LNCaP clone FGC (cell line): ENCODE measurements at regions not wholly inside any gene's neighbourhood (a gene's known extent, or its start where the extent isn't known, plus 50 kb on each side); places are given as distances from the start of the nearest gene placed in this dataset.
"Not testable (repeated sequence)": the region's sequence is repeated elsewhere in the genome, so short reads cannot be mapped to it uniquely, and the experiment has no call there.

Source experiments
- DNase-seq: peaks from one replicate; pipeline ENCODE4 v3.0.0-alpha.2; 2011; ENCODE audit warnings: low read depth
- H3K4me3 ChIP-seq: 2 replicates; pipeline ENCODE4 v1.5.1; 2011; ENCODE audit warnings: mild to moderate bottlenecking, low read depth, low read length, control low read depth

DNA sequence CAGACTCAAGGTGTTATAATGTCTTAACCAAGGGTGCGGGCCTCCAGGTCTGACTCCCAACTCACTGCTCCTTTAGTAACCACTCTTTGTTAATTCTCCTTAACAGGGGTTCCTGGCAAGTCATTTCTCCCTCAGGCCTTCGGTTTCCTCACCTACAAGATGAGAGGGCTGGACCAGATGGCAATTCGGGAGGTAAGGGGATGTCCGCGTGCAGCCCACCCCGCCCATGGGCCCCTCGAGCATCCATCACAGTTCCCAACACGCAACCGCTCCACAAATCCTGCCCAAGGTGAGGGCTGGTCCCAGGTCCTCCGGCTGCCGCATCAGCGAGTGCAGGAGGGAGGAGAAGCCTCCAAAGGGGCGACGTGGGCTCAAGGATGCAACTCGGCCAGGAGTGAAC lies 1667.9 kb downstream of the RPIA start:
- H3K4me3 ChIP-seq, DNase-seq: not testable (repeated sequence)

DNA sequence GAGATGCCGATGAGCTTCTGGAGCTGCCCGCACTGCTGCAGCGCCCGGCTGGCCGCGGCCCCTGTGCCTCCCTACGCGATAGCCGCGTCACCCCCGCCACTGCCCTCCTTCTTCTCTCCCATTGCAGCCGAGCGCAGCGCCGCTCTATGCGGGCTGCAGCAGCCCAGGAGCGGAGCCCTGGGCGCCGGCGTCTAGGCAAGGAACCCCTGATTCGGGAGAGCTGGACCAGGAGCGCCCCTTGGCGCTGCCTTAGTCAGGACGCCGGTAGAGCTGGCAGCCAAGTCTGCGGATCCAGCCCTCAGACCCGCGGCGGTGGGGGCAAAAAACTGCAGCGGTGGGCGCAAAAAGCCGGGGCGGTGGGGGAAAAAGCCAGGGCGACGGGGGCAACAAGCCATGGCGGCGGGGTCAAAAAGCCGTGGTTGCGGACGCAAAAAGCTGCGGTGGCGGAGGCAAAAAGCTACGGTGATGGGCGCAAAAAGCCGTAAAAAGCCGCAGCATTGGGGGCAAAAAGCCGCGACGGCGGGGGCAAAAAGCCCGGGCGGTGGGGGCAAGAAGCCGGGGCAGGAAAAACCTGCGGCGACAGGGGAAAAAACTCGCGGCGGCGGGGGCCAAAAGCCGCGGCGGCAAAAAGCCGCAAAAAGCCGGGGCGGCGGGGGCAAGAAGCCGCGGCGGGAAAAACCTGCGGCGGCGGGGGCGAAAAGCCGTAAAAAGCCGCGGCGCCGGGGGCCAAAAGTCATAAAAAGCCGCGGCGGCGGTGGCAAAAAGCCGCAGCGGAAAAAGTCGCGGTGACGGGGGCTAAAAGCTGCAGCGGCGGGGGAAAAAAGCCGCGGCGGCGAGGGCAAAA lies 1668.6 kb downstream of the RPIA start:
- DNase-seq, H3K4me3 ChIP-seq: not testable (repeated sequence)

DNA sequence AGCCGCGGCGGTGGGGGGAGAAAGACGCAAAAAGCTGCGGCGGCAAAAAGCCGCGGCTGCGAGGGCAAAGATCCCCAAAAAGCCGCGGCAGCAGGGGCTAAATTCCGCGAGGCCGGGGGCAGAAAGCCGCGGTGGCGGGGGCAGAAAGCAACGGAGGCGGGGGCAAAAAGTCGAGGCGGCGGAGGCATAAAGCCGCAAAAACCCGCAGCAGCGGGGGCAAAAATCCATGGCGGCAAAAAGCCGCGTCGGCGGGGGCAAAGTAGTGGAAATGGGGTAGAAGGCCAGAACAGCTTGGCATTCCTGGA lies 1669.2 kb downstream of the RPIA start:
- not testable (repeated sequence) for H3K4me3 ChIP-seq, DNase-seq
